ENCODE measurements at regions not wholly inside any gene's neighbourhood (a gene's known extent, or its start where the extent isn't known, plus 50 kb on each side); places are given as distances from the start of the nearest gene placed in this dataset.

DNA sequence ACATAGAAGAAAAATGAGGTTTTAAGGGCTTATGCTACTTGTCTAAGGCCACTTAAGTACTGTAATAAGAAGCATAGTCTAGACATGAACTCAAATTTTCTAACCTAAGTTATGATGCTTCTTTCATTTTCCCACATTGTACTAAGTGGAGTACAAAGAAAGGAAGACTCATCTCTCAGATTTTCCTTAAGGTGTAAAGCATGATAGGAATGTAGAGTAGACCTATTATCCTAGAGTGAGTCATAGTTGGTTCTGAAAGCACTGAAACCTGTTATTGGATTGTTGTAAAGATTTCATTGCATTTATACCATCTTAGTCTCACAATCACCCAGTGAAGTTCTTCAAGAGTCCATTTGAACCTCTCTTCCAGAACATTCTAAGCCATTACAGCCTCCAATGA, 343.8 kb downstream of the TOX3 start:
- DNase-seq (ENCODE audit: low spot score): no peak
- TF ChIP-seq, protein P1, sequence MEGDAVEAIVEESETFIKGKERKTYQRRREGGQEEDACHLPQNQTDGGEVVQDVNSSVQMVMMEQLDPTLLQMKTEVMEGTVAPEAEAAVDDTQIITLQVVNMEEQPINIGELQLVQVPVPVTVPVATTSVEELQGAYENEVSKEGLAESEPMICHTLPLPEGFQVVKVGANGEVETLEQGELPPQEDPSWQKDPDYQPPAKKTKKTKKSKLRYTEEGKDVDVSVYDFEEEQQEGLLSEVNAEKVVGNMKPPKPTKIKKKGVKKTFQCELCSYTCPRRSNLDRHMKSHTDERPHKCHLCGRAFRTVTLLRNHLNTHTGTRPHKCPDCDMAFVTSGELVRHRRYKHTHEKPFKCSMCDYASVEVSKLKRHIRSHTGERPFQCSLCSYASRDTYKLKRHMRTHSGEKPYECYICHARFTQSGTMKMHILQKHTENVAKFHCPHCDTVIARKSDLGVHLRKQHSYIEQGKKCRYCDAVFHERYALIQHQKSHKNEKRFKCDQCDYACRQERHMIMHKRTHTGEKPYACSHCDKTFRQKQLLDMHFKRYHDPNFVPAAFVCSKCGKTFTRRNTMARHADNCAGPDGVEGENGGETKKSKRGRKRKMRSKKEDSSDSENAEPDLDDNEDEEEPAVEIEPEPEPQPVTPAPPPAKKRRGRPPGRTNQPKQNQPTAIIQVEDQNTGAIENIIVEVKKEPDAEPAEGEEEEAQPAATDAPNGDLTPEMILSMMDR (IDR thresholded peaks at IDR 0.05): no peak

DNA sequence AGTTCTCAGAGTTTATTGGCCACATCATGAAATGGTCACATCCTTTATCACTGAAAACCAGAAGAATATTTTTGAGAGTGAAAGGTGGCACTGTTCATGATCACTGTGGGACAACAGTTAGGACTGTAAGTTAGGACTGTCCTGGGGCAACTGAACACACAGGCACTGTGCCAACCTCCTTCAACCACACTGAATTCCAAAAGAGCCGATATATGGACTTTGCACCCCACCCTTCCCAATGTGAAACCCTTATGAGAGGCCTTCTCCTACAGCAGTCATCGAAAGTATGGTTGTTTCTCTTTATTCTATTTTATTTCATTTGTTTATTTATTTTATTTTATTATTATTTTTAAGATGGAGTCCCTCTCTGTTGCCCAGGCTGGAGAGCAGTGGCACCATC, 353.5 kb downstream of the TOX3 start:
- Histone ChIP-seq H3K4me3 (no peak overlapping the region), H3K27ac (no peak overlapping the region)
- TF ChIP-seq, protein P1 (IDR thresholded peaks at IDR 0.05): no peak
- DNase-seq (ENCODE audit: low spot score): no peak

More for the DNA sequence above, 343.8 kb downstream of the TOX3 start:
- Histone ChIP-seq H3K4me3 (no peak overlapping the region), H3K27ac (no peak overlapping the region)

DNA sequence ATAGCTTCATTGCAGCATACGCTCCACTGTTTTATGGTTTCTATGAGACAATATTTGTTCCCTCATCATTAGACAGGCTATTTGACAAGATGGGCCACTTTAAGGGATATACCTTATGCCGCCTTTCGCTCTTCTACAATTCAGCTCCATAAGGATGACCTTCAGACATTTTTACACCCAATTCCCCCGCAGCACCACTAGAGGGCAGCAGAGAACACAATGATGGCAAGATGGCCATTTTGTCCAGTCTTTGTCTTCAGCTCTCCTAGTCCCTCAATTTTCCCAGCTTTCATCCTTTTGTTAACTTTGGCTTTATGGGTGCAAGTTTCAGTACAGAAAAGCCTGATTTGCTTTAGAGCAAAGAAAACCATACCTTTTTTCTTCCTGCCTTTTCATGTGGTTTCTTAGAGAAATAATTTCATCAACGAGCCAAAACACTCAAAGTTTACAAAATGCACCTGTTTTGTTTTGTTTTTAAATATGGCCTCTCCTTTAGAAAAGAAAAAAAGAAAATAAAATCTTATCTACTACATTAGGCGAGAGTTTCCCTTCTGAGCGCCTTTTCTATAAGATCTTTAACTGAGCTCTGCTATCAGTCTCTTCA, 355.3 kb downstream of the TOX3 start:
- Histone ChIP-seq H3K27ac (no peak overlapping the region), H3K4me3 (no peak overlapping the region)
- TF ChIP-seq, protein P1 (IDR thresholded peaks at IDR 0.05): peak; percentile 77
- DNase-seq (ENCODE audit: low spot score): no peak

DNA sequence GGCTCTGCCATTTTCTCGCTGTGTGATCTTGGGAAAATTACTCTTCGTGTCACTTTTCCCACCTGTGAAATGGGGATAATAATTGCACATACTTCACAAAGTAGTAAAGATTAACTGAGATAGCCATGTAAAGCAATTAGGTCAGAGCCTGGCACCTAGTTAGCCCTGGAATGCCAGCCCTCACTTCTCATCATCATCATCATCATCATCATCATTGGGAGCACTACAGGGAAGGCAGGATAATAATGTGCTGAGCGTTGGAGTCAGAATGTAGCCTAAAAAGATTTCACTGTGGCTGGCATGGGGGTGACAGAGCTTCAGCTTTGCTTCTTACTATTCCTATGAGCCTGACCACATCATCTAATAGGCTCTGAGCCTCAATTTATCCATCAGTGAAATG, 362.6 kb downstream of the TOX3 start:
- TF ChIP-seq, protein P1 (IDR thresholded peaks at IDR 0.05): no peak
- no peak for DNase-seq (ENCODE audit: low spot score)
- H3K27ac ChIP-seq: no peak overlapping the region
- H3K4me3 ChIP-seq: no peak overlapping the region

DNA sequence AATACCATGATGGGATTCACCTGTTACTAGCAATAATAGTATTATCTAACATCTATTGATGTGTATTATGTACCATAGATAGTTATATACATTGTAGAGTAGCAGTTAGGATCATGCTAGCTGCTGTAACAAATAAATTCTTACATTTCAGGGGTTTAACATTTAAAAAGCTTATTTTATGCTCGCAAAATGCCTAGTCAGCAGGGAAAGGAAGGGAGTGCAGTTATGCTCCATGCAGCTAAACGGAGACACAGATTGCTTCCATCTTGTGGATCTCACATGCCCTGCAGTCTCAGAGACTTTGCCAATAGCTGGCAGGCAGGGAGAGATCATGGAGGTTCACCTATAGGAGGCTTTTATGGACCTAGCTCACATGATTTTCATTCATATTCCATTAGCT, 364.1 kb downstream of the TOX3 start:
- TF ChIP-seq, protein P1 (IDR thresholded peaks at IDR 0.05): no peak
- DNase-seq (ENCODE audit: low spot score): no peak
- Histone ChIP-seq H3K27ac (no peak overlapping the region), H3K4me3 (no peak overlapping the region)

DNA sequence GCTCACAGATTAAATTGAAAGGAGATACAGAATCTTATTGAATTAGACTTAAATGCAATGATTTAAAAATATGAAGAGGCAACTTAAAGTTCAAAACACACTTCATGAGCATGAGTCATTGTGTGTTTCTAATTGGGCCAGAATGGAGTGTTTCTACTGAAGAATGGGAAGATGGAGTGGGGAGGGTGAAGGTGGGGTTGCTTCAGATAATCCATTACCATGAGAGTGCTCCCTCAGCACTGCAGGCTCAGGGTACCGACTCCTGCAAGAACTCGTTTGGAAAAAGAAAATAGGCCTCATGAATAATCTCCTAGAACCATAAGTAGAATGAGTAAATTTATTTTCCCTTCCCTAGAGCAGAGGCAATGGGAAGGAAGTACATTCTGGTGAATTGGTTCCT, 372.8 kb downstream of the TOX3 start:
- no peak overlapping the region for H3K4me3 ChIP-seq
- no peak for DNase-seq (ENCODE audit: low spot score)
- TF ChIP-seq, protein P1 (IDR thresholded peaks at IDR 0.05): no peak
- H3K27ac ChIP-seq: no peak overlapping the region

DNA sequence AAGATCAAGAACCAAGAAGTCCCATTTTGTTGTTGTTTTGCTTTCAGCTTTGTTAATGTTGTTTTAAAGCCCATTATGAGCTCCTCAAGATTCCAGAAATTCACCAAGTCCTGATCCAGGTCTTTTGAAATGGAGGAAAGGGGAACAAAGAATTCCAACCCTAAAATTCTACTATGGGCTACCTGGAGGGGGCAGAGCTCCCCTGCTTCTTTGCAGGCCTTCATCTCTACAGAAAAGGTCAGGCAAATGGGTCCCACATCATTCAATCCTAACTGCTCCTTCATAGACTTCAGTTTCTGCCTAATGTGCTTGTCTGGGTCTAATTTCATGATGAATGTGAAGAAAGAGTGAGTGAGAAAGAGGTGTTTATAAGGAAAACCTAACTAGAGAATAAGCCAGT, 375.5 kb downstream of the TOX3 start:
- TF ChIP-seq, protein P1 (IDR thresholded peaks at IDR 0.05): no peak
- H3K27ac ChIP-seq: no peak overlapping the region
- no peak for DNase-seq (ENCODE audit: low spot score)
- H3K4me3 ChIP-seq: no peak overlapping the region
